ENCODE measurements at regions not wholly inside any gene's neighbourhood (a gene's known extent, or its start where the extent isn't known, plus 50 kb on each side); places are given as distances from the start of the nearest gene placed in this dataset.

GRCh38 chrX:10021461-10022272, 54.5 kb downstream of the CLDN34 start:
- H3K27me3 Mint-ChIP-seq = no peaks in the 10 kb centered on the region
- no peak for DNase-seq
- peaks cover 0 to 3% (median 0%) of the 10 kb centered on the region in 5 donors for H3K36me3 Mint-ChIP-seq
- CTCF ChIA-PET = interaction anchor here (1.0 kb wide), 1 partner anchor 99 kb away, joined by 4 read pairs; no protein-coding TSS in a partner anchor
- no peak overlapping the region for H3K4me3 Mint-ChIP-seq
- ATAC-seq = no peak
- H3K27ac Mint-ChIP-seq = peak overlapping the region in 1 of 9 donors; percentile 52
- POLR2A ChIA-PET = no interaction called here
- Histone ChIP-seq H3K4me3 (ENCODE audit: low read length) (no peak overlapping the region), H3K4me1 (ENCODE audit: control insufficient read depth in 2 of 2, insufficient read depth in 2 of 2, low read length in 2 of 2) (peaks cover 0 to 3% of the 10 kb centered on the region in 2 donors), H3K27me3 (ENCODE audit: control insufficient read depth in 2 of 2, insufficient read depth in 2 of 2, low read length in 2 of 2) (no peaks in the 10 kb centered on the region), H3K9me3 (ENCODE audit: control insufficient read depth in 2 of 3, low read length in 3 of 3) (no peaks in the 10 kb centered on the region), H3K36me3 (ENCODE audit: control insufficient read depth in 2 of 3, insufficient read depth in 3 of 3, low read length in 3 of 3) (no peaks in the 10 kb centered on the region), H3K27ac (ENCODE audit: low read depth, low read length) (no peak overlapping the region)
- H3K4me1 Mint-ChIP-seq = peaks cover 2 to 23% (median 14%) of the 10 kb centered on the region in 7 donors
- H3K9me3 Mint-ChIP-seq = no peaks in the 10 kb centered on the region
- intact Hi-C loops (cut with micrococcal nuclease) = no loop called here

GRCh38 chrX:10022273-10022541, 55.0 kb downstream of the CLDN34 start:
- ChIA-PET CTCF (interaction anchor here (1.0 kb wide), 1 partner anchor 98 kb away, joined by 4 read pairs; no protein-coding TSS in a partner anchor), POLR2A (no interaction called here)
- Mint-ChIP-seq H3K4me3 (no peak overlapping the region), H3K9me3 (no peaks in the 10 kb centered on the region), H3K27me3 (no peaks in the 10 kb centered on the region), H3K36me3 (peaks cover 0 to 2% (median 0%) of the 10 kb centered on the region in 5 donors), H3K4me1 (peaks cover 0 to 18% (median 8%) of the 10 kb centered on the region in 7 donors), H3K27ac (no peak overlapping the region)
- Histone ChIP-seq H3K36me3 (ENCODE audit: control insufficient read depth in 2 of 3, insufficient read depth in 3 of 3, low read length in 3 of 3) (no peaks in the 10 kb centered on the region), H3K9me3 (ENCODE audit: control insufficient read depth in 2 of 3, low read length in 3 of 3) (no peaks in the 10 kb centered on the region), H3K27ac (ENCODE audit: low read depth, low read length) (no peak overlapping the region), H3K4me3 (ENCODE audit: low read length) (no peak overlapping the region), H3K27me3 (ENCODE audit: control insufficient read depth in 2 of 2, insufficient read depth in 2 of 2, low read length in 2 of 2) (no peaks in the 10 kb centered on the region), H3K4me1 (ENCODE audit: control insufficient read depth in 2 of 2, insufficient read depth in 2 of 2, low read length in 2 of 2) (peaks cover 0 to 3% of the 10 kb centered on the region in 2 donors)
- DNase-seq = no peak
- intact Hi-C loops (cut with micrococcal nuclease) = no loop called here
- no peak for ATAC-seq

GRCh38 chrX:10022580-10023245, 55.6 kb downstream of the CLDN34 start:
- no peak for ATAC-seq

GRCh38 chrX:10023821-10024220, 56.7 kb downstream of the CLDN34 start:
- intact Hi-C loops (cut with micrococcal nuclease) = no loop called here
- no peak overlapping the region for H3K27ac ChIP-seq (ENCODE audit: low read depth, low read length)
- Mint-ChIP-seq H3K36me3 (peaks cover 0 to 5% (median 0%) of the 10 kb centered on the region in 5 donors), H3K27ac (no peak overlapping the region), H3K27me3 (no peaks in the 10 kb centered on the region), H3K9me3 (no peaks in the 10 kb centered on the region), H3K4me1 (peaks cover 0 to 12% (median 3%) of the 10 kb centered on the region in 7 donors), H3K4me3 (no peak overlapping the region)
- ChIA-PET POLR2A (no interaction called here), CTCF (interaction anchor here (0.7 to 0.8 kb wide), 2 partner anchors 54 to 94 kb away, joined by 3 to 4 read pairs; no protein-coding TSS in a partner anchor)
- H3K27me3 ChIP-seq (ENCODE audit: control insufficient read depth in 2 of 2, insufficient read depth in 2 of 2, low read length in 2 of 2) = no peaks in the 10 kb centered on the region
- H3K9me3 ChIP-seq (ENCODE audit: control insufficient read depth in 2 of 3, low read length in 3 of 3) = no peaks in the 10 kb centered on the region
- H3K4me1 ChIP-seq (ENCODE audit: control insufficient read depth in 2 of 2, insufficient read depth in 2 of 2, low read length in 2 of 2) = no peaks in the 10 kb centered on the region
- H3K36me3 ChIP-seq (ENCODE audit: control insufficient read depth in 2 of 3, insufficient read depth in 3 of 3, low read length in 3 of 3) = no peaks in the 10 kb centered on the region
- DNase-seq (no peak), ATAC-seq (no peak)
- H3K4me3 ChIP-seq (ENCODE audit: low read length) = no peak overlapping the region

More at GRCh38 chrX:10022580-10023245, 55.6 kb downstream of the CLDN34 start:
- ChIA-PET POLR2A (interaction anchor here (0.7 kb wide), 1 partner anchor 59 kb away, joined by 3 read pairs; no protein-coding TSS in a partner anchor), CTCF (interaction anchor here (0.7 to 1.2 kb wide), 2 partner anchors 55 to 96 kb away, joined by 3 to 4 read pairs; no protein-coding TSS in a partner anchor)
- Mint-ChIP-seq H3K4me1 (peaks cover 0 to 15% (median 5%) of the 10 kb centered on the region in 7 donors), H3K9me3 (no peaks in the 10 kb centered on the region), H3K36me3 (peaks cover 0 to 5% (median 0%) of the 10 kb centered on the region in 5 donors), H3K27me3 (no peaks in the 10 kb centered on the region), H3K4me3 (no peak overlapping the region), H3K27ac (no peak overlapping the region)
- Histone ChIP-seq H3K36me3 (ENCODE audit: control insufficient read depth in 2 of 3, insufficient read depth in 3 of 3, low read length in 3 of 3) (no peaks in the 10 kb centered on the region), H3K9me3 (ENCODE audit: control insufficient read depth in 2 of 3, low read length in 3 of 3) (no peaks in the 10 kb centered on the region), H3K27ac (ENCODE audit: low read depth, low read length) (no peak overlapping the region), H3K27me3 (ENCODE audit: control insufficient read depth in 2 of 2, insufficient read depth in 2 of 2, low read length in 2 of 2) (no peaks in the 10 kb centered on the region), H3K4me1 (ENCODE audit: control insufficient read depth in 2 of 2, insufficient read depth in 2 of 2, low read length in 2 of 2) (peaks cover 0 to 3% of the 10 kb centered on the region in 2 donors), H3K4me3 (ENCODE audit: low read length) (no peak overlapping the region)
- intact Hi-C loops (cut with micrococcal nuclease) = no loop called here
- no peak for DNase-seq

- CTCF ChIA-PET = no interaction called here
These were observed 58.8 kb downstream of the CLDN34 start for GRCh38 chrX:10025742-10026493.

GRCh38 chrX:10028283-10029104, 61.3 kb downstream of the CLDN34 start:
- Histone ChIP-seq H3K36me3 (ENCODE audit: control insufficient read depth in 2 of 3, insufficient read depth in 3 of 3, low read length in 3 of 3) (no peaks in the 10 kb centered on the region), H3K4me3 (ENCODE audit: low read length) (no peak overlapping the region), H3K4me1 (ENCODE audit: control insufficient read depth in 2 of 2, insufficient read depth in 2 of 2, low read length in 2 of 2) (no peaks in the 10 kb centered on the region), H3K27me3 (ENCODE audit: control insufficient read depth in 2 of 2, insufficient read depth in 2 of 2, low read length in 2 of 2) (no peaks in the 10 kb centered on the region), H3K9me3 (ENCODE audit: control insufficient read depth in 2 of 3, low read length in 3 of 3) (no peaks in the 10 kb centered on the region), H3K27ac (ENCODE audit: low read depth, low read length) (no peak overlapping the region)
- DNase-seq = no peak
- no peaks in the 10 kb centered on the region for H3K9me3 Mint-ChIP-seq
- H3K36me3 Mint-ChIP-seq = peaks cover 0 to 3% (median 0%) of the 10 kb centered on the region in 5 donors
- H3K27me3 Mint-ChIP-seq = no peaks in the 10 kb centered on the region
- ChIA-PET CTCF (no interaction called here), POLR2A (no interaction called here)
- no peak overlapping the region for H3K27ac Mint-ChIP-seq
- H3K4me1 Mint-ChIP-seq = peaks cover 0 to 5% (median 5%) of the 10 kb centered on the region in 7 donors
- H3K4me3 Mint-ChIP-seq = no peak overlapping the region
- ATAC-seq = no peak
- intact Hi-C loops (cut with micrococcal nuclease) = no loop called here

More at GRCh38 chrX:10025742-10026493, 58.8 kb downstream of the CLDN34 start:
- DNase-seq (no peak), ATAC-seq (no peak)
- Mint-ChIP-seq H3K9me3 (no peaks in the 10 kb centered on the region), H3K27ac (no peak overlapping the region), H3K27me3 (no peaks in the 10 kb centered on the region), H3K36me3 (peaks cover 0 to 3% (median 0%) of the 10 kb centered on the region in 5 donors), H3K4me1 (peaks cover 0 to 8% (median 3%) of the 10 kb centered on the region in 7 donors), H3K4me3 (no peak overlapping the region)
- Histone ChIP-seq H3K9me3 (ENCODE audit: control insufficient read depth in 2 of 3, low read length in 3 of 3) (no peaks in the 10 kb centered on the region), H3K27me3 (ENCODE audit: control insufficient read depth in 2 of 2, insufficient read depth in 2 of 2, low read length in 2 of 2) (no peaks in the 10 kb centered on the region), H3K4me3 (ENCODE audit: low read length) (no peak overlapping the region), H3K36me3 (ENCODE audit: control insufficient read depth in 2 of 3, insufficient read depth in 3 of 3, low read length in 3 of 3) (no peaks in the 10 kb centered on the region), H3K4me1 (ENCODE audit: control insufficient read depth in 2 of 2, insufficient read depth in 2 of 2, low read length in 2 of 2) (no peaks in the 10 kb centered on the region), H3K27ac (ENCODE audit: low read depth, low read length) (no peak overlapping the region)
- intact Hi-C loops (cut with micrococcal nuclease) = no loop called here
- POLR2A ChIA-PET = no interaction called here

Data from naive thymus-derived CD4-positive, alpha-beta T cell (primary cell).